ENCODE measurements at regions not wholly inside any gene's neighbourhood (a gene's known extent, or its start where the extent isn't known, plus 50 kb on each side); places are given as distances from the start of the nearest gene placed in this dataset.

DNA sequence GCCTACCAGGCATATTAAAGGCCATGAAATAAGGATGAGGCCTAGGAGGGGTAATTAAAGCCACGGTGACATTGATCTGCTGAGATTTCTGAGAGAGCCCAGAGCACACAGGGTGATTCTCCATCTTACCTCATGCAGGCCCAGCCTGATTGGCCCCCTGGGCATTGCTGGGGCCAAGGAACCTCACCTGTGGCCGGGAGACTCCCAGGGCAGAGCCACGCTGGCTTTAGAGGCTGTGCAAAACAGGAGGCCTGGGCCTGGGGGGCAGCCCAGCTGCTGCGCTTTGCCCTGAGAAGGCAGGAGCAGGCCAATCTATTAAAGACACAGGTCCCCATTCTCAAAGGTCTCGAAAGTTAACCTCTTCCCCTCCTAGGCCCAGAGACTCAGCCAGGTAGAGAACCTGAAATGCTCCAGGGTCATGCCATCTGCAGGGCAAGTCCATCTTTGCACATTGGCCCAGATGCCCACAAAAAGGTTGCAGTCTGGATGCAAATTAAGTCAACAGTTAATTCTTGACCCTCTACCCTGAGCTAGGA, 1099.7 kb downstream of the BCL11B start:
- no peak for TF ChIP-seq EZH2 (IDR thresholded peaks at IDR 0.05; ENCODE audit: insufficient read depth, low read length)
- TF ChIP-seq, protein P1, sequence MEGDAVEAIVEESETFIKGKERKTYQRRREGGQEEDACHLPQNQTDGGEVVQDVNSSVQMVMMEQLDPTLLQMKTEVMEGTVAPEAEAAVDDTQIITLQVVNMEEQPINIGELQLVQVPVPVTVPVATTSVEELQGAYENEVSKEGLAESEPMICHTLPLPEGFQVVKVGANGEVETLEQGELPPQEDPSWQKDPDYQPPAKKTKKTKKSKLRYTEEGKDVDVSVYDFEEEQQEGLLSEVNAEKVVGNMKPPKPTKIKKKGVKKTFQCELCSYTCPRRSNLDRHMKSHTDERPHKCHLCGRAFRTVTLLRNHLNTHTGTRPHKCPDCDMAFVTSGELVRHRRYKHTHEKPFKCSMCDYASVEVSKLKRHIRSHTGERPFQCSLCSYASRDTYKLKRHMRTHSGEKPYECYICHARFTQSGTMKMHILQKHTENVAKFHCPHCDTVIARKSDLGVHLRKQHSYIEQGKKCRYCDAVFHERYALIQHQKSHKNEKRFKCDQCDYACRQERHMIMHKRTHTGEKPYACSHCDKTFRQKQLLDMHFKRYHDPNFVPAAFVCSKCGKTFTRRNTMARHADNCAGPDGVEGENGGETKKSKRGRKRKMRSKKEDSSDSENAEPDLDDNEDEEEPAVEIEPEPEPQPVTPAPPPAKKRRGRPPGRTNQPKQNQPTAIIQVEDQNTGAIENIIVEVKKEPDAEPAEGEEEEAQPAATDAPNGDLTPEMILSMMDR (IDR thresholded peaks at IDR 0.05; ENCODE audit: insufficient read depth, low read depth, low read length): no peak

Measured in astrocyte (in vitro differentiated cells and primary cell).